Osteocyte (in vitro differentiated cells): ENCODE measurements at regions not wholly inside any gene's neighbourhood (a gene's known extent, or its start where the extent isn't known, plus 50 kb on each side); places are given as distances from the start of the nearest gene placed in this dataset.

ENCODE experiments used
- DNase-seq: peaks from one replicate; pipeline ENCODE4 v3.0.0; 2021; ENCODE audit warnings: mixed read lengths; ENCODE audit not compliant: unreplicated experiment; ENCODE audit errors: extremely low spot score
- H3K27ac Mint-ChIP-seq: one replicate; pipeline ENCODE4 v1.8.0; 2021; ENCODE audit warnings: mild to moderate bottlenecking, mixed read lengths; ENCODE audit not compliant: unreplicated experiment
- H3K27me3 Mint-ChIP-seq: one replicate; pipeline ENCODE4 v1.8.0; 2021; ENCODE audit warnings: mixed read lengths; ENCODE audit not compliant: unreplicated experiment
- H3K36me3 Mint-ChIP-seq: one replicate; pipeline ENCODE4 v1.8.0; 2021; ENCODE audit warnings: mixed read lengths; ENCODE audit not compliant: unreplicated experiment
- H3K4me1 Mint-ChIP-seq: one replicate; pipeline ENCODE4 v1.8.0; 2021; ENCODE audit warnings: mixed read lengths; ENCODE audit not compliant: unreplicated experiment
- H3K4me3 Mint-ChIP-seq: one replicate; pipeline ENCODE4 v1.8.0; 2021; ENCODE audit warnings: mild to moderate bottlenecking, moderate library complexity, mixed read lengths; ENCODE audit not compliant: unreplicated experiment
- H3K9me3 Mint-ChIP-seq: one replicate; pipeline ENCODE4 v1.8.0; 2021; ENCODE audit warnings: mixed read lengths; ENCODE audit not compliant: unreplicated experiment
- TF ChIP-seq, protein P1 (sequence below): fragments of 200-600 bp; sonication (generic); IDR thresholded peaks from 2 replicates; pipeline ENCODE4 v1.5.0; 2021; ENCODE audit warnings: antibody characterized with exemption, mild to moderate bottlenecking, moderate library complexity

DNA sequence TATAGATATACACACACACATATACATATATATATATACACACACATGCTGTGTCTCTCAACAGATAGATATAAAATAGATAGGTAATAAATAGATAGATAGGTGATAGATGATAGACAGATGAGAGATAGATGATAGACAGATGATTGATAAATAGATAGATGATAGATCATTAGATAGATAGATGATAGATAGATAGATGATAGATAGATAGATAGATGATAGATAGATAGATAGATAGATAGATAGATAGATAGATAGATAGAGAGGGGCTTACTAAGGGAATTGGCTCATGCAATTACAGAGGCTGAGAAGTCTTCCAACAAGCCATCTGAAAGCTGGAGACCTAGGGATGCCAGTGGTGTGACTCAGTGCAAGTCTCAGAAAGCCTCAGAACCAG, 394.5 kb downstream of the ICE1 start:
- Mint-ChIP-seq H3K4me1 (no peaks in the 10 kb centered on the region), H3K27ac (no peak overlapping the region), H3K4me3 (no peak overlapping the region), H3K36me3 (no peaks in the 10 kb centered on the region), H3K9me3 (no peaks in the 10 kb centered on the region), H3K27me3 (no peaks in the 10 kb centered on the region)
- TF ChIP-seq, protein P1, sequence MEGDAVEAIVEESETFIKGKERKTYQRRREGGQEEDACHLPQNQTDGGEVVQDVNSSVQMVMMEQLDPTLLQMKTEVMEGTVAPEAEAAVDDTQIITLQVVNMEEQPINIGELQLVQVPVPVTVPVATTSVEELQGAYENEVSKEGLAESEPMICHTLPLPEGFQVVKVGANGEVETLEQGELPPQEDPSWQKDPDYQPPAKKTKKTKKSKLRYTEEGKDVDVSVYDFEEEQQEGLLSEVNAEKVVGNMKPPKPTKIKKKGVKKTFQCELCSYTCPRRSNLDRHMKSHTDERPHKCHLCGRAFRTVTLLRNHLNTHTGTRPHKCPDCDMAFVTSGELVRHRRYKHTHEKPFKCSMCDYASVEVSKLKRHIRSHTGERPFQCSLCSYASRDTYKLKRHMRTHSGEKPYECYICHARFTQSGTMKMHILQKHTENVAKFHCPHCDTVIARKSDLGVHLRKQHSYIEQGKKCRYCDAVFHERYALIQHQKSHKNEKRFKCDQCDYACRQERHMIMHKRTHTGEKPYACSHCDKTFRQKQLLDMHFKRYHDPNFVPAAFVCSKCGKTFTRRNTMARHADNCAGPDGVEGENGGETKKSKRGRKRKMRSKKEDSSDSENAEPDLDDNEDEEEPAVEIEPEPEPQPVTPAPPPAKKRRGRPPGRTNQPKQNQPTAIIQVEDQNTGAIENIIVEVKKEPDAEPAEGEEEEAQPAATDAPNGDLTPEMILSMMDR, result no peak
- DNase-seq, result no peak

DNA sequence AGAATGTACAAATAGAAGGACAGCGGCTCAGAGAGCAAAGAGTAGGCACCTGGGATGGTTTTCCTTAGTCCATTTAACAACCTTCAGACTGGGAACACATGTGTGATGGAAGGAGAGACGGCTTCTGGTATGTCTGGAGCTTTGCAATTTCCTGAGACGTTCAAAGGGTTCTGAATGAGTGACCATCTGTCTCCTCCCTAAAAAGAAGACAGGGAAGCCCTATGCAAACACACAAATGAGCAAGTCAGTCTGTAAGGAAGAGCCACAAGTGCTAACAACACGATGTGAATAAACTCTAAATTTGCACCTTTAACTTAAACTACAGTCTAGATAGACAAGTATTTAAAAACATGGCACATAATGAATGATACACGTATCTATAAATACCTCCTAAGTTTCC, 391.0 kb downstream of the ICE1 start:
- H3K27me3 Mint-ChIP-seq, result no peaks in the 10 kb centered on the region
- H3K4me1 Mint-ChIP-seq, result no peaks in the 10 kb centered on the region
- no peak overlapping the region for H3K27ac Mint-ChIP-seq
- H3K9me3 Mint-ChIP-seq, result no peaks in the 10 kb centered on the region
- no peaks in the 10 kb centered on the region for H3K36me3 Mint-ChIP-seq
- H3K4me3 Mint-ChIP-seq, result no peak overlapping the region
- TF ChIP-seq, protein P1, result no peak
- no peak for DNase-seq

DNA sequence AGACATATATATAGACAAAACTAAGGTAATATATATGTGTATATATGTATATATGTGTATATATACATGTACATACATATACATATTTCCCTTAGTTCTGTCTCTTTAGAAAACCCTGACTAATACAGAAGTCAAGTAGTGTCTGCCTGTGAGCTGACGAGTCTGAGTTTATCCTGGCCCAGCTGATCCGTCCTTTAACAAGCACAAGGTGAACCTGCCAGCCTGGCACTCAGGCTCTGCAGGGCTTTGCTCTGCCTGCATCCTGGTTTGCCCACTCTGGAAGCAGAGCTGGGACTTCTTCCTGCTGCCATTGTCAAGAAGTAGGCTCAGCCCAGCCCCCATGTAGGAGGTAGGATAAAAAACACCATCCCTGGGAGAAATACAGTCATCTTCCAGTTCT, 388.0 kb downstream of the ICE1 start:
- Mint-ChIP-seq H3K27me3 (no peaks in the 10 kb centered on the region), H3K27ac (no peak overlapping the region)
- TF ChIP-seq, protein P1, result no peak

DNA sequence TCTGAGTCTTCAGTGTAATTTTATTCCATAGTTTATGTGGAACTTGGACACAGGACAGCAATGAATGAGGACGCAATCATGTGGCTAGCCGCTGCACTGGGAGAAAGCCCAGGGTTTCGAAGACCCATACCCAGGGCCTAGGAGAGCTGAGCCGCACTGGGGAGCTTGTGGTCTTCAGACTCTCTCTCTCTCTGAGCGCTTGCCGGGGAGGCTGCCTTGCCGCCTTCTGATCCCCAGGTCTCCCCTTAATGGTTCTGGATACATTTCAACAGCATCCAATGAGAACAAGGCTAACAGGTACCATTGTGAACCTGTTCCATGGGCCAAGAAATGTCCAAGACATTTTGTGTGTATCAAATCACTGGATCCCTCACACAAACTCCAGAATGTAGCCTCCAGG, 383.4 kb downstream of the ICE1 start:
- TF ChIP-seq, protein P1, result no peak
- H3K9me3 Mint-ChIP-seq, result peaks cover 9% of the 10 kb centered on the region
- no peaks in the 10 kb centered on the region for H3K4me1 Mint-ChIP-seq
- no peak overlapping the region for H3K4me3 Mint-ChIP-seq
- H3K27ac Mint-ChIP-seq, result no peak overlapping the region
- no peaks in the 10 kb centered on the region for H3K36me3 Mint-ChIP-seq
- no peak for DNase-seq
- no peaks in the 10 kb centered on the region for H3K27me3 Mint-ChIP-seq

More for the DNA sequence above, 388.0 kb downstream of the ICE1 start:
- Mint-ChIP-seq H3K4me3 (no peak overlapping the region), H3K4me1 (no peaks in the 10 kb centered on the region), H3K9me3 (no peaks in the 10 kb centered on the region), H3K36me3 (no peaks in the 10 kb centered on the region)
- DNase-seq, result no peak

DNA sequence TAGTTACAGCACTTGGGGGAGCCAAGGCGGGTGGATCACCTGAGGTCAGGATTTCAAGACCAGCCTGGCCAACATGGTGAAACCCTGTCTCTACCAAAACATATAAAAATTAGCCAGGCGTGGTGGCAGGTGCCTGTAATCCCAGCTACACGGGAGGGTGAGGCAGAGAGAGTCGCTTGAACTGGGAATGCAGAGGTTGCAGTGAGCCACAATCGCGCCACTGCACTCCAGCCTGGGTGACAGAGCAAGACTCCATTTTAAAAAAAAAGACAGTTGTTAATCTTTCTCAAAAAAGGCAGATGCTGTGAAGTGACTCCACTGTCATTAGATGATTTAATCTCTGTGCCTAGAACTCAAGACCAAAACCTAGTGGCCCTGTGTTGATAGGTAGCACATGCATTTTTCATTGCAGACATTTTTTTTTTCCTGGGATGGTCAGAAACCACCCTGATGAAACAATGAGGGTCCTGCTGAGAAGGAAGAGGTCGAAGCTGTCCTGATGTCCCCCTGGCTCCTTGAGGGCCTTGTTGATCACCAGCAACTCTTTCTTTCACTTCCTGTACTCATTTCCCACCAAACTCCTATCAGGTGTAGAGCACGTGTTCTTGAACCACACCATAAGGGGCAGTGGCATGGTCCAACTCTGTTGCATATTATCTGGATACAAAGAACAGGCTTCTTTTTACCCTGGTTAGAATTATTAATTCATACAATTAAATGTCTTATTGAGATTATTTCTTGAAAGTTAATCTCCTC, 382.2 kb downstream of the ICE1 start:
- H3K27me3 Mint-ChIP-seq, result no peaks in the 10 kb centered on the region
- H3K27ac Mint-ChIP-seq, result no peak overlapping the region
- H3K36me3 Mint-ChIP-seq, result no peaks in the 10 kb centered on the region
- no peak for DNase-seq
- H3K4me1 Mint-ChIP-seq, result no peaks in the 10 kb centered on the region
- no peak overlapping the region for H3K4me3 Mint-ChIP-seq
- peaks cover 9% of the 10 kb centered on the region for H3K9me3 Mint-ChIP-seq
- TF ChIP-seq, protein P1, result no peak
